Activated CD4-positive, alpha-beta T cell treated with anti-CD3 and anti-CD28 coated beads for 4 hours (primary cell): ENCODE measurements at regions not wholly inside any gene's neighbourhood (a gene's known extent, or its start where the extent isn't known, plus 50 kb on each side); places are given as distances from the start of the nearest gene placed in this dataset.

Source experiments
- DNase-seq, 2 donors: peaks; one replicate each; pipeline ENCODE4 v3.0.0-alpha.2; 2020

DNA sequence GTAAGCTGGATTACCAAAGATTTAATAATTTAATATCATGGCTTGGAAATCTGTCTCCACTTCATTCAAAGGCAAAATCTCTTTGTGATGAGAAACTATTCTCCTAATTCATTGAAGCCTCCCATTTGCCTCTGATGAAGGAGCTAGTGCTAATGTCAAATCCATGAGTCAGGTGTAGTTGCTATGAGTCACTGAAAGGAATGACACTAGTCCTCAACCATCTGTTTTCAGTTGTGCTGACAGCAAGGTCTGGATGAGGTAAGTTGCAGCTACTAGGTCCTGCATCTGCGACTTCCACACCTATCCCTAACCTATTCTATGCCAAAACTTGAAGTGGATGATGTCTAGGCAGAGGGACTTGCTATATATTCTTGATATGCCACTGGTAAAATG is 324.0 kb upstream of the UBE2E3 start:
- no peak for DNase-seq

DNA sequence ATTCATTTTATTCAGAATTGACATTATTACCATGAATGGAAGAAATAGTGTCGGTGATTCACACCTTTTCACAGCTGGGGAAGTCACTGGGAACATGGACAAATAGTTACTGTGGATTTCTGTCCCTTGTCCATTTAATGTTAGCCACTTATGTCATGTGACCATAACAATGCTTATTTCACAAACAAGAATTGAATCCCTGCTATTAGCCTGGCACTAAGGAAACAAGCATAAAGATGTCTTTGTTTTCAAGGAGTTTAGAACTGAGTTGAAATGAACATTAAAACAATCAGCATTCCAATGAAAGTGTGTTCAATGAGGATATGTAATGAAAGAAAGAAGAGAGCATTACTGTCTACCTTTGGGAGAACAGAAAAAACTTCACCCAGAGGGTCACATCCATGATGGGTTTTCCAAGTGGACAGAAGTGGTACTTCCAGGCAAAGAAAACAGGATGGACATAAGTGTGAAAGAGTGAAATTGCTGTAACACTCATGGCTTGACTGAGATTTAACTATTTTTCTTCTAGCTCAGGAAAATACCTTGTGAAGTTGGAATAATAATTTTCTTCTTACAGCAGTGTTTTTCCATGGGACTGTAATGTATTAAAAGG is 324.5 kb upstream of the UBE2E3 start:
- DNase-seq = no peak

DNA sequence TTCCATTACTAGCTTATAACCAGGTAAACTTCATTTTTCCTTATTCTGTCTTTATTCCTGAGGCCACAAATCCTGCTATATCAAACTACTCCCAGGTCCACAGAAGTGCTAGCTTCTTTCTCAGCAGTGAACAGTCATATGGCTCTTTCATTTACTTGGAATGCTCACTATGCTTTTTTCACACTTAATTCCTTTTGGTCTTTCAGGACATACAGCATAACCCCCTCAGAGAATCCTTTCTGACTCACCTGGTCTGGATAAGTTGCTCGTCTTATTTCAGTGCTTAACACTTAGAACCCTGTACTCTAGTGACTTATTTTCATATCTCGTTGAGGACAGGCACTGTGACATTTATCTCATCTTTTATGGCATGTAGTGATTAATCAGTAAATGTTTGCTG is 325.0 kb upstream of the UBE2E3 start:
- no peak for DNase-seq

DNA sequence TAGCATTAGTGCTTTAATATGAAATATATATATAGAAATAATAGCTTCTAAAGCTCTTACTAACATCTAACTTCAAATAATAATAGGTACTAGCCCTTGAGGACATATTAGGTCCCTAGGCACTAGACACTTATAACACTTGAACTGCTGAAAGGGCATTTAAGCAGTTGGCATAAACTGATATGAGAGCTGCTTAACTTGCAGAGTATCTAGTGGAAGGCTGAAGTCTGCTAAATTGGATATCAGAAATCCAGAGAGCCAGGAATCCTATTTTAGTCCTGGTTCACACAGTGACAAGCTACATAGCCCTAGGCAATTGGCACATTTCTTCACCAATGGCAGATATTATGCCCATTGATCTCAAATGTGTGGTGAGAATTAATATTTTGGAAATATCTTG is 326.9 kb upstream of the UBE2E3 start:
- DNase-seq = no peak

DNA sequence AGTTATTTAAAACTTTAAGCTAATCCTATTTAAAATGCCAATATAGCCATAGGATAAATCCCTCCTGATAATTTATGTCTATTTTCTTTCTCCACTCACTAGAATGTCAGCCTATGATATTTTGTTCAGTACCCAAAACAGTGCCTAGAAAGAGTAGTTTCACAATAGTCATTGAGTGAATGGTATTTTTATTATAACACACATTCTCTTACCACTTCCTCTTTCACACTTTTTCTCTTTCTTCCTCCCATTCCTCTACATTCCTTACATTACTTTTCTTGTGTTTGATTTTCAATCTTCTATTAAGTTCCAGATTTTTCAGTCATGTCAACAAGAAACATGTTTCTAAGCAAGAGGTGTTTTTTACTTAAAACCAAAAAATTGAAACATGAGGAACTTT is 327.6 kb upstream of the UBE2E3 start:
- no peak for DNase-seq

DNA sequence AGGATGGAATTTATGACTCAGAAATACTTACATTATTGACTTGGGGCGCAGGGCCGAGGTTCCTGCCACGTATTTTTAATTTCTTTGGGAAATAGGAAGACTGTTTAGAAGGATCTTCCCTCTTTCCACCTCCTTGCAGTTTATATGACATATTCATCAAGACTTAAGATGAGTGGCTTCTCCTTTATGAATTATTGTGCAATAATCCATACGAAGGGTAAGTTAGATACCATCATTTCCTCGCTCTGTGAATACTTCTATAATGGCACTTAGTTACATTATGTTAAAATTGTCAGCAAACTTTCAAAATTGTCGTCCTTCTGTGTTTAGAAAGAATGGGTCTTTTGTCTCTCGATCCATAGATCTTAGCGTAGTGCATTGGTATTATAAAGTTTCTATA is 328.8 kb upstream of the UBE2E3 start:
- no peak for DNase-seq

DNA sequence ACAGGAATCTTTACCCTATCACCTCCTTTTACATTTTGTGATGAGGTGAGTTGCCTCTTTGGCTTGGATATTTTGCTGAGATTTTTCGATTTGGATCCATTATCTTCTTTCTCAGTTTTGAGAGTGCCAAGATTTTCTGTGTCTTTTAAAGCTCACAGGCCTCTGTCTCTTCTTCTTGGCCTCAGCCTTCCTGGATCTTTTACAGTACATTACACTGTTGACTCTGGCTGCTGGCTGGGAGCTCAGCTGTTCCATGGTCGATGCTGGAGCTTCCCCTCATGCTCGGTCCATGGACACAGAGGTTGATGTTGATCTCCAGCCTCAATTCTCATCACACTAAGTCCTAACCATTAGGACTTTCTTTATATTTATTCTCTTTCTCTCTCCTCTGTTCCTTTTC is 332.8 kb upstream of the UBE2E3 start:
- DNase-seq = no peak

DNA sequence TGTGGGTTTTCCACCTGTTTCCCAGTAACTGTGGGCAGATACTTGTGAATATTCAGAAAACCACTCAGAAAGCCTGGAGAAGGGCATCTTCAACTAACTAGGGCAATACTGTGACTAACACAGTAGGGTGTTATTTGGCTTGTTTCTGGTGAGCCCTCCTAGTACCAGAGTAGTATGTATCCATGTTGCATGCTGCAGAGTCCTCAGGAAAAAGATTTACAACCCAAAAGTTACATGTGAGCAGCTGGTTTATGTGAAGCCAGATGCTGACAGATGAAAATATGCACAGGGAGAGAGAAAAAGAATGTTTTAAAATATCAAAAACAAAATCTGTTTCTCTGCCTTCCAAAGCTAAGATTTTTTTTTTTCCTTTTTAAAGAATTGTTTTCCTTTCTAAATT is 333.2 kb upstream of the UBE2E3 start:
- no peak for DNase-seq

DNA sequence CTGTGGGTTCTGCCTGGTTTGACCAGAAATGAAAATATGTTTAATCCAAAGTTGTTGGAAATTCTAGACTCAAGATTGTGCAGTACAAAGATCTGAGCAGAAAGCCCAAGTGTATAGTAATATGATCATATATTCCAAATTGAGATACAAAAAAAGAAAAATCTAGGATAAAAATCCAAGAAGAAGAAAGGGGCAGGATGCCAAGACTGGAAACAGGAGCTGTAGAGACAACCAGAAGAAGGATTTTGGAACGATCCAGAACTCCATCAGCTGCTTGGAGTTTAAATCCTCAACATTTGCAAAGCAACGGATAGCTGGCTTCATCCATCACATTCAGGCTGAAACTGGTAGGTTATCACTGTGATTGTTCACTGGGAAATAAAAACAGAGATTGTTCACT is 333.6 kb upstream of the UBE2E3 start:
- DNase-seq = no peak

DNA sequence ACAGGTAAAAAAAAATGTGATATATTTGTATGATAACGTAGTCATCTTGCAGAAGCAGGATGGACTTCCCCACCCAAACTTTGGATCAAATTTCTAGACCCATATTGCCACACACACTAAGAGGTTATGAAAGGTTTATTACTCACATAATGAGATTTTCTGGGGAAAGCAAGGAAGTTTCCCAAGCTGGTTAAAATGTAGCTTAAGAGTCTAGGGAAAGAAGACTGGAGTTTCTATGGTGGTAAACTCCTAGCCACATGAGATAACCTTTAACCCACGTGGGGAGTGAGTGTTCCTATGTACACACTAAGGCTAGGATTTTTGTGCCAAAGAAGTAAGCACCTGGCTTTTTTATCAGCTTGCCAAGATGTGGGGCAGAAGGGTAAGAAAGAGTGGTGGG is 335.7 kb upstream of the UBE2E3 start:
- no peak for DNase-seq

DNA sequence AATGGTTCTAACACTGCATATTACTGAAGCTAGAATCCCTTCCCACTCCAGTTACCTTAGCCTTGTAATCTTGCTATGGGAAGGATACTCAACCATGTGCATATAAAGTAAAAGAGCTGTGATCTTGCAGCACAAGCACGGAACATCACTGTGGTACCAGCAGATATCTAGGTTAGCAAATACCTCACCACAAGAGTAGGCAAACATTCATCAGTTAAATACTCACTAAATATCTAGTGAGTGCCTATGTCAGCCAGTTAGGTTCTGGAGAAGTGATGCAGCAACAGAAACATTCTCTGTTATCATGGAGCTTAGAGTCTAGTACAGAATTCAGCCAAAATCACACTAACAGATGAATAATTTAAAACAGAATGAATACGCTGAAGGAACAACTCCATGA is 349.6 kb upstream of the UBE2E3 start:
- DNase-seq = no peak

DNA sequence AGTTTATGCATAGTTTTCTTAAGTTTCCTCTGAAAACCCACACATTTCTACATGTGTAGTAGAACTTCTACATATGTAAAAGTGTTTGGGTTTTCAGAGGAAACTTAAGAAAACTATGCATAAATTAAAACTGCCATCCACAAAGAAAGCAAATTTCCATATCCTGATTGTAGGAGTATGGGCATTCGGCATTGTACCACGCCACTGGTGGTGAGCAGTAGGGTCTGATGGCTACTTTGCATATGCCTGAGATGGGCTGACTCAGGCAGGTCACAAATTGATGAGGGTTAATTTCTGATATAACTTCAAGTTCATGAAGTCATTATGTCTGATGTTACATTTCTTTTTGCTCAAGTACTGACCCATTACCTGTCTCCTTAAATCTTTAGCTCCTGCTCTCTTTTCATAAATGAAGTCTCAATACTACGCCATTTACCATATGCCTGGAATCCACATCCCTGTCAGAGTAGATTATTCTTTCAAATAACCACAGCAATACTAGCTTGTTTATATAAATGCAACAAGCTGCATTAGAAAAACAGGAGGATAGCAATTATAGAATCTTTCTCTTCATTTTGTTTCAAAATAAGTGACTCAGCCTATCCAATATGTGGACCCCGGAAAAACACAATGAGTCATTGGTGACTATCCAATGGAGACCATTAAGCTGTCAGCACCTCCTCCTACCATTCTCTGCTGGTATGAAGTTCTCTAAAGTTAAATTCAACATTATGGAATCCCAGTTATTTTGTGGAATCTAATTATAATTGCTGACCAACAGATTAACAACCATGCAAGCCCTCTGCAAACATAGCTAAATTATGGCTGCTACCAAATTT is 355.2 kb upstream of the UBE2E3 start:
- no peak for DNase-seq

DNA sequence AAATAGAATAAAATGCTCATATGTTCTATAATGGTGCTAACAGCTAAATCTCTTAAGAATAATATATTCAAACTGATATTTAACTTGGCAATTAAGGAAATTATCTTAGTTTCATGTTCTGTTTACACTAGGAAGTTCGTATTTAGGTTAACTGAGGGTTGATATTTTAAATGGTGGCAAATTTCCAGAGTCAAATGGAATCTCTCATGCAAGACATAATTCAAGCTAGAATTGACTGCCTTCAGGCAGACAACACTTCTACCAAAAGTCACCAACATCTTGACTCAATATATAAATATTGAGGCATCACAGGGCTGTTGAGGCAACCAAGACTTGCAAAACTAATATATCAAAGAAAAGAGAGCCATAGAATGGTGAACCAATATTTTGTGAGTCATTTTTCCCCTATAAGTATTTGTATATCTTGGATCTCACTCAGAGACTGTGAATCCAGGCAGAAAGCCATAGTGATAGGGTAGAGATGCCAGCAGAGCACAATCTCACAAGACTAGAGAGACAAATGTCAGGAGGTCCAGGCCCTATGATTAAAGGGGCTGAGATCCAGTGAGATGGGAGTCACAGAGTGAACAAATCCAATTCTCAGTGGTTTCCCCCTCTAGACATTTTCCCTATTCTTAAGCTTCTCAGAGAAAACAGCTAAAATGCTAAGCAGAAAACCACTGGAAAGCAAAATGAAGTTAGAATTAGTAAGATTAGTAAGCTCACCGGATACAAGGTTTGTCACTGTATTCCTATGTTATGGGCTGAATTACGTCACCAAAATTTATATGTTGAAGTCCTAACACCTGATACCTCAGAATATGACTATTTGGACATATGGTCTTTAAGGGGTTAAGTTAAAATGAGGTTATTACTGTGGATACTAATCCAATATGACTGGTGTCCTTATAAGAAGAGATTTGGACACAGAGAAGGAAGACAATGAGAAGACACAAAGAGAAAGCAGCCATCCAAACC is 358.2 kb upstream of the UBE2E3 start:
- DNase-seq = no peak

DNA sequence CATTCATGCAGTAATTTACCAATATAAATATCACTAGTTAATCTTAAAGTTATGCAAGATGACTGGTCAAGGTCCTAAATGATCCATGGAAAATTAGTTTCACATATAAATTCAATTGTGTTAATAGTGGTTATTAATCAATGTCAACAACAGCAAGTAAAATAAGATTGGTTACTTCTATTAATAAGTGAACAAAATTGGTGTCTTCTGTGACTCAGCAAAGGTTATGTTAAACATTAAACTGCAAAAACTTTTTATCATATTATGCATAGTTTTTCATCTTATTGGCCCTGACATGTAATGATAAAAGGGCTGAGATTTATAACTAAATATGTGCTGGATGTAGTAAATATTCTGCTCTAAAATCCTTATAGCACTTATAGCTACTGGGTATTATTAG is 359.0 kb upstream of the UBE2E3 start:
- DNase-seq = no peak

DNA sequence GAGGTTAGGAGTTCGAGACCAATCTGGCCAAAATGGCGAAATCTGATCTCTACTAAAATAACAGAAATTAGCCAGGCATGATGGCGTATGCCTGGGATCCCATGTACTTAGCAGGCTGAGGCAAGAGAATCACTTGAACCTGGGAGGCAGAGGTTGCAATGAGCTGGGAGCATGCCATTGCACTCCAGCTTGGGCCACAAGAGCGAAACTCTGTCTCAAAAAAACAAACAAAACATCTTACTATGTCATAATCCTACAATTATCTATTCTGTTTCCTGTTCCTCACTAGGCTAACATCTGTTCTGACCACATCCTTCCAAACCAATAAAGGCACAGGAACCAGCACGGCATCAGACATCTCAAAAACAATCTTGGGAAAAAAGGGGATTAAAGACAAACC is 361.8 kb upstream of the UBE2E3 start:
- no peak for DNase-seq

DNA sequence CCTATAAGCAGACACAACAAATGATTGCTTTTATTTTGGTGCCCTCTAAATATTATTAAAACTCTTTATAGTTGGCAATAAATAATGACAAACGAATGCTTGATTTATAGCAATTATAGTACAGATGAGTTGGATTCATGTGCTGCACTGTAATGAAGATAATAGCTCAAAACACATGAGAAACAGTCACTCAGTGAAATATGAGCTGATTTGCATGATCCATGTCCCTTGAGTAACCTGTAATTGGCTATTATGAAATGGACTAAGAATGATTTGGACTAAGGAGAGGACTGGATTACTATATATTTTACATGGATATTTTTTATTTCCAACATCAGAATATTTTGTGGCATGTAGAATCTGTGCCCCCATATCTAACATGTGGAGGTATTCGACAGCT is 365.6 kb upstream of the UBE2E3 start:
- DNase-seq = no peak

DNA sequence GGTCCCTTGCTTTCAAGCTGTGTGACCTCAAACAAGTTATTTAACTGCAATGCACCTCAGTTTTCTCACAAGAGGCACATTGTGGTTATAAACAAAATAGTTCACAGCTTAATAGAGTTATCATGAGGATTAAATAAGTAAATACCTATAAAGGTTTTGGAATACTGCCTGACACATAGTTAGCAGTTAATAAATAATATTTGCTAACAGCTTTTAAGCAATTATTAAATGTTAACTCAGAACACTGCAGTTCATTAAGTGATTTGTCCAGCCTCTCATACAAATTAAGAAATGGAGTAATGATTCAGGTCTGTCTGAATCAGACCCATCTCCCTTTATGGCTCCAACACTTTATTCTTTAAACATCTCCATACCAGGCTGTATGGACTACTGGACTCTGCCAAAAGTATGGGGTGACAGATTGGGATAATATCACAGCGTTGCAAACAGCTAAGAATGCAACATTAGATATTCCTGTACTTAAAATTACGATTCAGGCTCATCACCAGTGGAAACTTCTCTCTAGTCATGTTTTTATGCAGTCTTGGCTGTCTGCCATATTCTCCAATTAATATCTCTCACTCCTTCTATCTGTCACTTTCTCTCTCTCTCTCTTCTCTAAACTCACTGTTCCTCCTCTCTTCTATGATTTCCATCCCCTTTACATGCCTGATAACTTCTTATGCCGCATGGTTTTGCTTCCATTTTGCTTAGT is 370.6 kb upstream of the UBE2E3 start:
- DNase-seq = no peak

DNA sequence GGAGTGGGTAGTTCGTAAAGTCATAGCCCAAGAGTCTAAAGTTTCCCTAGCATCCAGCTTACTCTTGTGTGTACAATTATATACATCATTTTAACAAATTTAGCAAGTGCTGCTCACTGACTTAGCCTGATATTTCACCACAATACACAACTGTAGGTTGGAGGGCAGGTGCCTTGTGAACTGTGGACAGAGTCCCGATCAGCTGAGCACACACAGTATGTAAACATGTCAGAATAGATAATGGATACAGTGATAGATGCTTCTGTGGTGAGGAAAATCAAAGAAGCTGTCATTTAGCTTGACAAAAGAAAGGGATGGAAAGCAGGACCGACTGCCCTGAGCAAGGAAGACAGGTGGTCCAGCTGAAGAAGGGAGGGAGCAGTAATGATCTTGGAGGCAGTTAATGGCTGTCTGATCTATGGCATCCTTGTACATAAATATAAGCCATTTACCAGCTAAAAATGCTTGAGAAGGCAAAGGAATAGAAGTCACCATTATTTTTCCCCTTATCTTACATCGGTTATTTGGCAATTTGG is 372.8 kb upstream of the UBE2E3 start:
- no peak for DNase-seq

DNA sequence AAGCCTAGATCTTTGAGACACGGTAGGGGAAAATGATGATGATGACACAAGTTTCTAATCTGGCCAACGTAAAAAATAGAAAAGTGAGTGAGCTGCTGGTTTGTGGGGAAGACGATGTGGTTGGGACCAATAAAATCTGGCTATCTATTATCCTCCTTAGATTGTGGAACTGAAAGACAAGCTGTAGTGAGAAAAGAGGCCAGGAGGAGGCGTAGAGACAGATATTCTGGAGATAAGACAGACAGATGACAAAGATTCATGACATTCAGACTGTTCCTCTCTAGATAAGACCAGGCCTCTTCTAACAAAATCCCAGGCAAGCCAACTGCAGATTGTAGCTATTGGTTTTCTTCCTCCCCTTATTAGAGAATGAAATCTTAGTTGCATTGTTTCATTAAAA is 376.3 kb upstream of the UBE2E3 start:
- DNase-seq = no peak

DNA sequence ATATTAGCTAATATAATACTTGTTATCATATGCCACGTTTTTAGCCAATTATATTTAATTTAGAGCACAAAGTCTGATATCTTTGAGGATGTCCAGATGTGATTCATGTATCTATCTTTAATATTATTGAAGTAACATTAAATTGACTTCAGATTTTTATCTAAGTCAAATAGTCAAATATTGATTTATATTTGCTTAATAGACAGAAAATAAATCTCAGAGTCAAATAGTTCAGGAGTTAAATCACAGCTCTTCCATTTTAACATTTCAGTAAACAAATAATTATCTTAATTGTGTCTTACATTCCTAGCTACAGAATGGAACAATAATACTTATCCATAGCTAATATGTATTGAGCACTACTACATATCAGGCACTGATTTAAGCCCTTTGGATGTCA is 379.4 kb upstream of the UBE2E3 start:
- no peak for DNase-seq

DNA sequence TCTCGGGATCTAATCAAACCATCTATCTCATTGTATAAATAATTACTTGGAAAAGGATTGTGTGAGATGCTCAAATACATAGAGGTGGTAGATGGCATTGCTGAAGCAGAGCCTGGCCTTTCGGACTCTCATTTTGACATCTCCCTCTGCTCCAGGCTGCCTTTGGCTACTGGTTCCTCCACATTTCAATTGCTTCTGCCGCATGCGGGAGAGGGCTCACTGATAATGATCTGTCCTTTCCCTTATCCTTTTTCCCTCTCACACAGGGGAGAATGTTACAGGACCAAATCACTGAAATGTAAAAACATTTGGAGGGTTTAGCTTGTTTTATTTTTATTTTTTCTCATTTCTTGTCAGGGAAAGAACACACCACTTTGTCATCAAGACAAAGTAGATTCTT is 380.6 kb upstream of the UBE2E3 start:
- DNase-seq = no peak

DNA sequence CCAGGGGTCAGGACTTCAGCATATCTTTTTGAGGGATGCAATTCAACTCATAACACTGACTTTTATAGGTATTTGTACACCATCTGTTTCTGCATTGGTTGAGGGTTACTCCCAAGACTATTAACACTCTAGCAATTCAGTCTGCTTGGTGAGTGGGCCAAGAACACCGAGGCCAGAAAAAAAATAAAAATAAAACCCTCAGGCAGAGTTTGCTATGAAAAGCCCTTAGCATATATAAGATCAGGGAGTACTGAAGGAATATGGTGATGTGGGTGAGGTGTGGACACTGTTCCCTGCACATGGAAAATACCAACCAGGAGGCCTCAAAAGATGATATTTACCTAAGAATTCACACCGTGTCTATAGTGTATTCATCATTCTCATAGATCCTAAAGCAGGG is 383.2 kb upstream of the UBE2E3 start:
- DNase-seq = no peak

DNA sequence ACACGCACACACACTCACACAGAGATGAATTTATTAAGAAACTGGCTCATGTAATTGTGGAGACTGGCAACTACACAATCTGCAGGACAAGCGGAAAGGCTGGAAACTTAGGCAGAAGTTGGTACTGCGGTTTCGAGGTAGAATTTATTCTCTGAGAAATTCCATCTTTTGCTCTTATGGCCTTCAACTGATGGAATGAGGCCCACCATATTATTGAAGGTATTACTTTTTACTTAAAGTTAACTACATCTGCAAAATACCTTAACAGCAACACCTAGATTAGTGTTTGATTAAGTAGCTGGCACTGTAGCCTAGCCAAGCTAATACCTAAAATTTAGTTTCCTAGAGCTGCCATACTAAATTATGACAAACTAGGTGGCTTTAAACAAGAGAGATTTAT is 384.0 kb upstream of the UBE2E3 start:
- DNase-seq = no peak
